LNCAP (cell line): ENCODE measurements at regions not wholly inside any gene's neighbourhood (a gene's known extent, or its start where the extent isn't known, plus 50 kb on each side); places are given as distances from the start of the nearest gene placed in this dataset.

Experiments used
- TF ChIP-seq, protein P1 (sequence below): fragments of 450-650 bp; IDR thresholded peaks from 2 replicates; pipeline ENCODE4 v1.5.1; 2017; ENCODE audit warnings: mild to moderate bottlenecking

DNA sequence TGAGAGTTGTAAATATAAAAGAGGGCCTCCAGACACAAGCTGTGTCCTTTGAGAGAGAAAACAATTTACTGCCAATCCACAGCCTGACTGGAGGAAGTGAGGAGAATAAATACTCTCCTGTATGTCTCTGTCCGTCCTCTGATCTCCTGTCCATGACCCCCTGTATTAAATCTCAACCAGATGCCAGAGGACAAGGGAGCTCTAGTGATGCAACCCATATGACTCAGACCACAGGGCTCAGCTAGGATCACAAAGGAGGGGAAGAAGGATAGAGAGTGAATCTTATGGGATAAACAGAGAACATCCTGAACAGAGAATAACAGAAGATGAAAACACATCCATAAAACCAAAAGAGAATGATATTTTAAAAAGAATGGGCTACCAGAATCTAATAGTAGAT is 482.6 kb downstream of the PLOD2 start:
- TF ChIP-seq, protein P1, sequence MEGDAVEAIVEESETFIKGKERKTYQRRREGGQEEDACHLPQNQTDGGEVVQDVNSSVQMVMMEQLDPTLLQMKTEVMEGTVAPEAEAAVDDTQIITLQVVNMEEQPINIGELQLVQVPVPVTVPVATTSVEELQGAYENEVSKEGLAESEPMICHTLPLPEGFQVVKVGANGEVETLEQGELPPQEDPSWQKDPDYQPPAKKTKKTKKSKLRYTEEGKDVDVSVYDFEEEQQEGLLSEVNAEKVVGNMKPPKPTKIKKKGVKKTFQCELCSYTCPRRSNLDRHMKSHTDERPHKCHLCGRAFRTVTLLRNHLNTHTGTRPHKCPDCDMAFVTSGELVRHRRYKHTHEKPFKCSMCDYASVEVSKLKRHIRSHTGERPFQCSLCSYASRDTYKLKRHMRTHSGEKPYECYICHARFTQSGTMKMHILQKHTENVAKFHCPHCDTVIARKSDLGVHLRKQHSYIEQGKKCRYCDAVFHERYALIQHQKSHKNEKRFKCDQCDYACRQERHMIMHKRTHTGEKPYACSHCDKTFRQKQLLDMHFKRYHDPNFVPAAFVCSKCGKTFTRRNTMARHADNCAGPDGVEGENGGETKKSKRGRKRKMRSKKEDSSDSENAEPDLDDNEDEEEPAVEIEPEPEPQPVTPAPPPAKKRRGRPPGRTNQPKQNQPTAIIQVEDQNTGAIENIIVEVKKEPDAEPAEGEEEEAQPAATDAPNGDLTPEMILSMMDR = no peak

DNA sequence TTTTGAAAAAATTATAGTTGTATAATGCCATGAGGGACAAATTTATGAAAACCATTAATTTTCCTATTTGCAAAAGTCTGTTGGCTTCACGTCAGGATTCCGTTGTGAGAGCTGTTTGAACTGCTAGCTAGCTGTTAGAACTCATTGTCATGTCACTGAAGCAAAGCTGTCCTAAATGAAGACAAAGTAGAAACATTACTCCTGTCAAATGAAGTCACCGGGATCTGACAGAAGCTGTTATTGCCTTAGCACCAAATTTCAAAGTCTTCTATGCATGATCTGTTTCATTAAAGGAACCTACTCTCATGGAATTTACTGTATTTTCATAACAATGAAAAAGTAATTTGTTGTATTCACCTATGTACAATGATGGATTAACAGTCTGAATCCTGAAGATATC is 479.8 kb downstream of the PLOD2 start:
- TF ChIP-seq, protein P1 = no peak

DNA sequence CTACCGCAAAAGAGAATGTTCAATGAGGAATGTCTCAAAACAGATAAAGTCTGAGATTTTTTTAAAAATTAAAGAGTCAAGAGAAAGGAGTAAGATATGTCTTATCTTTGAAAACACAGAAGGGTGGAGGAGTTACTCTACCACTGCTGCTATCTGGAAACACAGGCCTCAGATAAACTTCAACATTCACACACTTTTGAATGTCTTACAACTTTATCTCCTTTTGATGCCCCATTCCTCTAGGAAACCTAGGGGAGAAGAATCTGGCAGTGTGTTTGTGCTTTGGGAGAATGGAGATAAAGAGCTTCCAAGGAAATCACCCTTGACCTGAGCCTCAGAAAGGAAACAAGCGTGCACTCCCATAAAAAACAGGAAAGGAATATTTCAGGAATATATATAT is 468.2 kb downstream of the PLOD2 start:
- TF ChIP-seq, protein P1 = no peak

DNA sequence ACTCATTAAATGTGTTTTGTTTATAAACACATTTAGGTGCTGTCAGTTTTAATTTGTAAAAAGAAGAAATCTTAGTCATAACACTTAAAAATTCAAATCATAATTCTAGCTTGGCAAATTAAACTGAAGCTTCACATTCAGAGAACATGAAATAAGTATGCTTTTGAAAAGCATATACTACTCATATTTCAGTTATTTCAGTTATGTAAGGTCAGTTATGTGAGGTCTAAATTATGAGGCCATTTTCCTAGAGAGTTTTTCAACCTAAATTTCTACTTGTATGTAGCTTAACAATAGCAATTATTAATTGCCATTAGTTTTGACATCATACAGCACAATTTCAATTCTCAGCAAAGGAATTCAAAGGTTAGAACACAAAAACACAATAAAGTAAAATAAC is 465.0 kb downstream of the PLOD2 start:
- TF ChIP-seq, protein P1 = no peak

DNA sequence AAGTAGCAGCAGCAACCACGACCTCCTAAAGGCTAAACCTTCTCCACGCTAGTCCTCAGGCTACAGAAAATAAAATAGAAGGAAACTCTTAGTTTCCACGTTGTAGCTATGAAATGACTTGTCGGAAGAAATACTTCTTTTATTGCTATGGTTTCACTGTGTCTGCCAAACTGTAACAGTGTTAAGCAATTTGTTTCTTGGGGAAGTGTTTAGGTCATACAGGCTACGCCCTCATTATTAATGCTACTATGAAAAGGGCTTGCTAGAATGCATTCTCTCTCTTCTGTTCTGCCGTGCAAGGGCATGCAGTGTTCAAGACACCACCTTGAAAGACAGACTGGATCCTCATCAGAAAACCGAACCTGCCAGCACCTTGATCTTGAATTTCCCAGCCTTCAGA is 462.7 kb downstream of the PLOD2 start:
- TF ChIP-seq, protein P1 = no peak

DNA sequence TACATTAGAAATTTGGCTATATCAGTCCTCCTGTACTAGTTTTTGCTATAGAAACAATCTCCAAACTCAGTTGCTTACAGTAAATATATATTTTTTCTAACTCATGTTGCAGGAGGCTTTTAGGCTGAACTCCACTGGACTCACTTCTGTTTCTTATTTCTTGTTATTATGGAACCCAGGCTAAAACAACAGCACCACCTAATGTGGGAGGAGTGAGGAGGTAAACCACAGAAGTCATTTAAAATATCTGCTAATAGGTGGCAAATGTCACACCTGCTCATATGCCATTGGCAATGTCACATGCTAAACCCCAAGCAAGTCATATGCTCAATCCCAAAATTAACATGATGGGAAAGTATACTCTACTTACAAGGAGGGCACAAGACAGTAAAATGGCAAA is 462.2 kb downstream of the PLOD2 start:
- TF ChIP-seq, protein P1 = no peak

DNA sequence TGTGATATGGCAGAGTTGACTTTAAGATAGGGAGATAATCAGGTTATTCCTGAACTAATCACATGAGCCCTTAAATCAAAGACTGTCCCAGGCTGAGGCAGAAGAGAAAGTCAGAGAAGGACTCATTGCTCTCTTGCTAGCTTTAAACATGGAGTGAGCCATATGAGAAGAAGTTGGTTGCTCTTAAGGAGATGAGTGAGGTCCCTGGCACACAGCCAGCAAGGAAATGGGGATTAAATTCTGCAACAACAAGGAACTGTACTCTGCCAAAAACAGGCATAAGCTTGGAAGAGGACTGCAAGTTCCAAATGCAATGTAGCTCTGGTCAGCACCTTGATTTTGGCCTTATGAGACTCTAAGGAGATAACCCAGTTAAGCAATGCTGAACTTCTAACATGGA is 457.0 kb downstream of the PLOD2 start:
- TF ChIP-seq, protein P1 = no peak

DNA sequence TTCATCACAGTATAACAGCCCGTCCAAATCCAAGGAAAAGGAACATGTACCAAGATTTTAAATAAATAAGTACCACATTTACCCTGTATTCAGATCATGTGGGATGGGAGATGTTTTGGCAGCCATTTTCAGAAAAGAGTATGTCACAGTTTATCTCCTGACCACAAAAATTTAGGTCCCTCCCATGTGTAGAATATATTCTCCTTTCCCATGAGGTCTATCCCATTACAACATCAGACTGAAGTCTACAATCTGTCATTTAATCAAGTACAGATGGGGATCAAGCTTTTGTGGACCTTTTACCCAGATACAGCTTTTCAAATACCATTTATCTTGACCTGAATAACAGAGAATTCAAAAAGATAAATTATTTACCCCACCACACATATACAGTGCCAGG is 444.5 kb downstream of the PLOD2 start:
- TF ChIP-seq, protein P1 = no peak
